ENCODE measurements at regions not wholly inside any gene's neighbourhood (a gene's known extent, or its start where the extent isn't known, plus 50 kb on each side); places are given as distances from the start of the nearest gene placed in this dataset.

- TF ChIP-seq CTCF (conservative IDR thresholded peaks at IDR 0.05; ENCODE audit: low read depth, low read length) (no peak), EZH2 (IDR thresholded peaks at IDR 0.05; ENCODE audit: low read length, unreplicated experiment) (no peak)
Measured at GRCh38 chr7:159296093-159296681, 151.5 kb upstream of the VIPR2 start.

Measured in PC-3 (cell line).